Astrocyte of the spinal cord (primary cell): ENCODE measurements at regions not wholly inside any gene's neighbourhood (a gene's known extent, or its start where the extent isn't known, plus 50 kb on each side); places are given as distances from the start of the nearest gene placed in this dataset.

Experiments used
- DNase-seq: peaks from one replicate; pipeline ENCODE4 v3.0.0; 2011; ENCODE audit warnings: low read depth, low spot score
- H3K4me3 ChIP-seq: 2 replicates; pipeline ENCODE4 v1.5.1; 2011; ENCODE audit warnings: low read depth, mild to moderate bottlenecking, low read length, moderate library complexity
- in situ Hi-C: cut with HindIII; loops from 2 replicates; pipeline ENCODE4 v1.10.0; 2017; ENCODE audit warnings: low sequenced_read_pairs
- TF ChIP-seq, protein P1 (sequence below): IDR thresholded peaks from 2 replicates; pipeline ENCODE4 v1.5.1; 2012; ENCODE audit warnings: low read depth, mild to moderate bottlenecking, low read length, inconsistent platforms

- TF ChIP-seq, protein P1, sequence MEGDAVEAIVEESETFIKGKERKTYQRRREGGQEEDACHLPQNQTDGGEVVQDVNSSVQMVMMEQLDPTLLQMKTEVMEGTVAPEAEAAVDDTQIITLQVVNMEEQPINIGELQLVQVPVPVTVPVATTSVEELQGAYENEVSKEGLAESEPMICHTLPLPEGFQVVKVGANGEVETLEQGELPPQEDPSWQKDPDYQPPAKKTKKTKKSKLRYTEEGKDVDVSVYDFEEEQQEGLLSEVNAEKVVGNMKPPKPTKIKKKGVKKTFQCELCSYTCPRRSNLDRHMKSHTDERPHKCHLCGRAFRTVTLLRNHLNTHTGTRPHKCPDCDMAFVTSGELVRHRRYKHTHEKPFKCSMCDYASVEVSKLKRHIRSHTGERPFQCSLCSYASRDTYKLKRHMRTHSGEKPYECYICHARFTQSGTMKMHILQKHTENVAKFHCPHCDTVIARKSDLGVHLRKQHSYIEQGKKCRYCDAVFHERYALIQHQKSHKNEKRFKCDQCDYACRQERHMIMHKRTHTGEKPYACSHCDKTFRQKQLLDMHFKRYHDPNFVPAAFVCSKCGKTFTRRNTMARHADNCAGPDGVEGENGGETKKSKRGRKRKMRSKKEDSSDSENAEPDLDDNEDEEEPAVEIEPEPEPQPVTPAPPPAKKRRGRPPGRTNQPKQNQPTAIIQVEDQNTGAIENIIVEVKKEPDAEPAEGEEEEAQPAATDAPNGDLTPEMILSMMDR, result no peak
- no peak for DNase-seq
- in situ Hi-C loops, result no loop called here
- no peak overlapping the region for H3K4me3 ChIP-seq
Observed at GRCh38 chr5:118619823-118620222, 368.5 kb downstream of the DTWD2 start.

- no peak for DNase-seq
- in situ Hi-C loops, result no loop called here
- TF ChIP-seq, protein P1, result no peak
- no peak overlapping the region for H3K4me3 ChIP-seq
Observed at GRCh38 chr5:118616281-118616680, 372.1 kb downstream of the DTWD2 start.

DNA sequence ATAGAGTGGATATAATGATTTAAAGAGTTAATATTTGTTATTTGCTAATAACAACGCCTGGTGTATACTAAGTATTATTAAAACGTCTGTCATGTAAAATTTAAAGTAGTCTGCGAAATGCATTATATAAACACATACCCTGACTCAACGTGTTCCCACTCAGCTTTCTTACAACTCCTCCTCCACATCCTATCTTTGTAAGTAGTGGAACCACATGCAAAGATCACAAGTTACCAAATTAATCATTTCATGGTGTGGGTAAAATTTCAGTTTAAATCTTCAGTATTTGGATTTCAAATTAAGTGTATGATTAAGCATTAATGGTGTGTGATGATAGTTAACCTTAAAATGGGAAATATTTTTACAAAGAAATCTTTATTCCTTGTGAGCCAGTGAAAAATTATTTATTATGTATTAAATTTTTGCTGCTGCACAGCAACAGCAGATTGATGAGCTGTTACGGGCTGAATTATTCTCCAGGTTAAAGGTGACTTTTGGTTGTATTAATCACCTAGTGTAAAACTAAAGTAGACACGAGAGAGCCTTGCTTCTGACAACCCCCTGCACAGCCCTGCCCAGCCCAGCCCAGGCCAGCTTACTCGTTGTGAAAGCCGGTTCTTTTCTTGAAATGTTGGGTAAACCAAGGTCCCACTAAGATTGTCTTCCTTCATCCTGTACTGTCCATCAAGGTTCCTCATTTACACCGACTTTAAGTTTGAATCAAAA is 373.5 kb downstream of the DTWD2 start:
- DNase-seq, result no peak
- in situ Hi-C loops, result no loop called here
- H3K4me3 ChIP-seq, result no peak overlapping the region
- TF ChIP-seq, protein P1, result no peak

GRCh38 chr5:118611332-118611945 is 376.9 kb downstream of the DTWD2 start:
- DNase-seq, result peak; percentile 44
- TF ChIP-seq, protein P1, result peak; percentile 70
- in situ Hi-C loops, result no loop called here
- no peak overlapping the region for H3K4me3 ChIP-seq

GRCh38 chr5:118606940-118607339 is 381.4 kb downstream of the DTWD2 start:
- in situ Hi-C loops, result no loop called here
- DNase-seq, result no peak
- H3K4me3 ChIP-seq, result no peak overlapping the region
- TF ChIP-seq, protein P1, result no peak

DNA sequence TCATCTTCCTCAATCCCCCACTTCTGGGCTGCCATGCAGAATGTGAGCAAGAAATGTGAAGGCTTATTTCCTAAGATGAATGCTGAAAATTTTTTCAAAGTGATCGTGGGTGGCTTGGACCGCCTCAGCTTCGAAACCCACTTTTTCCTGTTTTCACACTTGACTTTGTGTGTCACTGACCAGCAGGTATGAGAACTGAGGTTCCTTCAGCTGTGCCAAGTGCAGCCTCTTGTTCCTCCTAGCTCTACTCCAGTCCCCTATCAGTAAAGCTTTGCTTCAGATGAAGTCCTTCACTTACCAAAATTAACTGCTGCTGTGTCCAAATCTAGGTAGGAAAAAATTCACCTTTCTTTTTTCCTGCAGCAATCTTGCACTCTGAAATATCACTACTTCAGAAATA is 382.6 kb downstream of the DTWD2 start:
- in situ Hi-C loops, result no loop called here
- no peak overlapping the region for H3K4me3 ChIP-seq
- TF ChIP-seq, protein P1, result no peak
- no peak for DNase-seq
